ENCODE measurements at regions not wholly inside any gene's neighbourhood (a gene's known extent, or its start where the extent isn't known, plus 50 kb on each side); places are given as distances from the start of the nearest gene placed in this dataset.

GRCh38 chr13:63209330-63210017, 1793.8 kb upstream of the PCDH20 start:
- DNase-seq (ENCODE audit: low spot score): no peak

GRCh38 chr13:63208826-63209225, 1793.2 kb upstream of the PCDH20 start:
- no peak for DNase-seq (ENCODE audit: low spot score)

GRCh38 chr13:63206461-63206860, 1790.8 kb upstream of the PCDH20 start:
- no peak for DNase-seq (ENCODE audit: low spot score)

GRCh38 chr13:63201493-63201892, 1785.8 kb upstream of the PCDH20 start:
- DNase-seq (ENCODE audit: low spot score): no peak

- DNase-seq (ENCODE audit: low spot score): no peak
Observed at GRCh38 chr13:63199508-63199907, 1783.9 kb upstream of the PCDH20 start.

- no peak for DNase-seq (ENCODE audit: low spot score)
Observed at GRCh38 chr13:63198071-63198470, 1782.4 kb upstream of the PCDH20 start.

- DNase-seq (ENCODE audit: low spot score): no peak
Observed at GRCh38 chr13:63195726-63196125, 1780.1 kb upstream of the PCDH20 start.

GRCh38 chr13:63190742-63191141, 1775.1 kb upstream of the PCDH20 start:
- no peak for DNase-seq (ENCODE audit: low spot score)

- no peak for DNase-seq (ENCODE audit: low spot score)
Observed at GRCh38 chr13:63190219-63190618, 1774.6 kb upstream of the PCDH20 start.

GRCh38 chr13:63189712-63190111, 1774.1 kb upstream of the PCDH20 start:
- DNase-seq (ENCODE audit: low spot score): no peak

GRCh38 chr13:63184693-63185092, 1769.0 kb upstream of the PCDH20 start:
- DNase-seq (ENCODE audit: low spot score): no peak

GRCh38 chr13:63175536-63175935, 1759.9 kb upstream of the PCDH20 start:
- DNase-seq (ENCODE audit: low spot score): no peak

GRCh38 chr13:63167699-63168337, 1752.2 kb upstream of the PCDH20 start:
- DNase-seq (ENCODE audit: low spot score): no peak

GRCh38 chr13:63166345-63166744, 1750.7 kb upstream of the PCDH20 start:
- no peak for DNase-seq (ENCODE audit: low spot score)

GRCh38 chr13:63163903-63164302, 1748.3 kb upstream of the PCDH20 start:
- no peak for DNase-seq (ENCODE audit: low spot score)

- no peak for DNase-seq (ENCODE audit: low spot score)
Observed at GRCh38 chr13:63161219-63161618, 1745.6 kb upstream of the PCDH20 start.

- no peak for DNase-seq (ENCODE audit: low spot score)
Observed at GRCh38 chr13:63156816-63157215, 1741.2 kb upstream of the PCDH20 start.

GRCh38 chr13:63149375-63149774, 1733.7 kb upstream of the PCDH20 start:
- DNase-seq (ENCODE audit: low spot score): no peak

- DNase-seq (ENCODE audit: low spot score): no peak
Observed at GRCh38 chr13:63139277-63139676, 1723.6 kb upstream of the PCDH20 start.

GRCh38 chr13:63129995-63130394, 1714.3 kb upstream of the PCDH20 start:
- no peak for DNase-seq (ENCODE audit: low spot score)

- no peak for DNase-seq (ENCODE audit: low spot score)
Observed at GRCh38 chr13:63128716-63129115, 1713.1 kb upstream of the PCDH20 start.

GRCh38 chr13:63124863-63125262, 1709.2 kb upstream of the PCDH20 start:
- DNase-seq (ENCODE audit: low spot score): peak; percentile 20

- no peak for DNase-seq (ENCODE audit: low spot score)
Observed at GRCh38 chr13:63120883-63121282, 1705.2 kb upstream of the PCDH20 start.

- DNase-seq (ENCODE audit: low spot score): no peak
Observed at GRCh38 chr13:63117710-63118109, 1702.1 kb upstream of the PCDH20 start.
